T47D (cell line): ENCODE measurements at regions not wholly inside any gene's neighbourhood (a gene's known extent, or its start where the extent isn't known, plus 50 kb on each side); places are given as distances from the start of the nearest gene placed in this dataset.

ENCODE experiments used
- DNase-seq, 2 experiments: peaks; one replicate each; pipeline versions ENCODE4 v3.0.0 to v3.0.0-alpha.2; 2011 to 2012; ENCODE audit warnings: low read depth in 1 of 2, low spot score in 1 of 2
- JUND ChIP-seq: IDR thresholded peaks from 2 replicates; pipeline ENCODE4 v1.6.1; 2012; ENCODE audit warnings: low read depth
- in situ Hi-C: cut with HindIII; loops from 2 replicates; pipeline ENCODE4 v1.10.0; 2016; ENCODE audit warnings: low sequenced_read_pairs, low pct_unique_long_range_greater_than_20kb

DNA sequence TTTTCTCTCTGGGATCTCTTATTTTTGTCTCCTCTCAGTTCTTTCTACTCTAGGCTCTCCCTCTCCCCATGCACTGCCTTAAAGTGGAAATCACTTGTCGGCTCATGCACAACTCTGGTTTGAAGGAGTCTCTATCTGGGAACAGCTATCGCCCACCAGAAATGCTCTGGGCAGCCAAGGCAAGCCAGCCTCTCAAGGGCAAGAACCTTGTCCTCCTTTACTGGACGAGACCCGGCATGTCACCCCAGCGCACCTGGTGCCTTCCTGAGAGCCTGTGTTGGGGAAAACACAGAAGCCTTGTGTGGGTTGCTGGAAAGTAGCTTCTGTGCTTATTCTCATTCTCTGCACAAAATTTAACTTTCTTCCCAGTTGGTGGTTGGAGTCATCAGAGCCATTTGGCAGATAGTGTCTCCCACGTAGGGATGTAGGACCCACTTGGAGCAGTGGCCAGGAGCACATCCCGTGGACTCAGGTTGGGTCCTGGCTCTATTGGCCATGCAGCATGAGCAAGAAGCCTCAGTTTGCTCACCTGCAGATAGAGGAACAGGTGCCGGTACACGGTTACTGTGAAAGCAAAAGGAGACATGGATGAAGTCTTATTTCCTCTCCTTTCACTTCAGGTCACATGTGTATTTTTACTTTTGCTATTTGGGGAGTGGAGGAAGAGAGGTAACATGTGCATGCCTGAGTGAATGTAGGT lies 165.3 kb downstream of the IRX2 start:
- no peak for DNase-seq
- in situ Hi-C loops = no loop called here
- no peak for TF ChIP-seq JUND

DNA sequence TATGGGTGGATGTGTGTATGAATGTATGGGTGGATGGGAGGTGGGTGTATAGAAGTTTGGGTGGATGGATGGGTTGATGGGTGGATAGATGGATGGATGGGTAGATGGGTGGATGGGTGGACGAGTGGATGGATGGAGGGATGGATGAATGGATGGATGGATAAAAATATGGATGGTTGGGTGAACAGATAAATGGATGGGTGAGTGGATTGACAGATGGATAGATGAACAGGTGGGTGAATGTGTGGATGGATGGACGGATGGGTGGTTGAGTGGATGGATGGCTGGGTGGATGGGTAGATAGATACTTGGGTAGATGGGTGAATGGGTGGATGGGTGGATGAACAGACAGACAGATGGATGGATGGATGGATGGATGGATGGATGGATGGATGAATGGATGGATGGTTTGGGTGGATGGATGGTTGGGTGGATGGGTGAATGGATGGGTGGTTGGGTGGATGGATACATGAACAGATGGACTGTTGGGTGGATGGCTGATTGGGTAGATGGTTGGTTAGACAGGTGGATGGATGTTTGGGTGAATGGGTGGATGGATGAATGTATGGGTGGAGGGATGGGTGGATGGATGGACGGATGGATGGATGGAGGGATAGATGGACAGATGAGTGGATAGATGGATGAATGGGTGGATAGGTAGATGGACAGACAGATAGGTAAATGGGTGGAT lies 166.8 kb downstream of the IRX2 start:
- in situ Hi-C loops = no loop called here
- no peak for TF ChIP-seq JUND
- DNase-seq = no peak

DNA sequence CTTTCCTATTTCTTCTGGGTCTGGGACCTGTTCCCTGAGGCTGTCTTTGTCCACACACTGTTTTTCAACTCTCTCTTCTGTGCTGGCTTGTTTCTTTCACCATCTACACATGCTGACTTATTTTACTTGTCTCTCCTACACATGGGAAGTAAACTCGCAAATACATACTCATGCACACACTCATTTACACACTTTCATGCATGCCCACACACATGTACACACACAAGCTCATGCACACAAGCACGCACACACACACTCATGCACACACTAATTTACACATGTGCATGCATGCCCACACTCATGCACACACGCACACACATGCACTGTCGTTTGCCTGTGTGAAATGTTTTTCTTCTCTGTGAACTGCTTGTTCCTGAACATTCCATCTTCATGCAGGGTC lies 169.0 kb downstream of the IRX2 start:
- no peak for DNase-seq
- in situ Hi-C loops = no loop called here
- TF ChIP-seq JUND = no peak

DNA sequence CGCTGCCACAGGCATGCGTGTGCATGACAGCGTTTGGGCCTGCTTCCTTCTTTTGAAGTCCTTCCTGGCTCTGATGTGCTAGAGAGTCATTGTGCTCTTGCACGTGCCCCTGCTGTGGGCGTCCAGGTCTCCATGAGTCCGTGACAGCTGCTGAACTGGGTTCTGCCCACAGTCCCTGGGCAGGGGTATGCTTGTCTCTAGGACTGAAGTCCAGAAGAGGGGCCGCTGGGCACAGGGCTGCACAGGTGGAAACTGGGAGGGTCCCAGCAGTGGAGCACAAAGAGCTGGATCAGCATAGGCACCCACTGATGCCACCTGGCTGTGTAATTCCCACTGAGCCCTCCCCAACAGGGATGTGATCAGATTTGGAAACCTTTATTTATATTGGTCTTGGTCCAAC lies 169.4 kb downstream of the IRX2 start:
- DNase-seq = no peak
- in situ Hi-C loops = no loop called here
- TF ChIP-seq JUND = no peak

DNA sequence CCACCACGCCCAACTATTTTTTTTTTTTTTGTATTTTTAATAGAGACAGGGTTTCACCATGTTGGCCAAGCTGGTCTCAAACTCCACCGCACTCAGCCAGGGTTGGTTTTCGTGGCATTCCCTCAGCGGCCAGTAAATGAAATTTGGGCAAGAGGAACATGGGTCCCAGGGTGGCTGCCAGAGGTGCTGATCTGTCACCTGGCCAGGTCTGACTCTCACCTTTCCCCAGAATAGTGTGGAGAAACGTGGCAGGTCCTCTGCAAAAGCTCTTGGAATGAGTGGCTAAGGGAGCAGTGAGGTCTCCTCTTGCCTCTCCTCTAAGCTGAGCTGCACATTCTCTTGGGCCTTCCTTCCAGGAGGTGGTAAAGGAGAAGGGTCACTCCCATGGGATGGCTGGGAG lies 170.1 kb downstream of the IRX2 start:
- in situ Hi-C loops = no loop called here
- no peak for DNase-seq
- TF ChIP-seq JUND = no peak

DNA sequence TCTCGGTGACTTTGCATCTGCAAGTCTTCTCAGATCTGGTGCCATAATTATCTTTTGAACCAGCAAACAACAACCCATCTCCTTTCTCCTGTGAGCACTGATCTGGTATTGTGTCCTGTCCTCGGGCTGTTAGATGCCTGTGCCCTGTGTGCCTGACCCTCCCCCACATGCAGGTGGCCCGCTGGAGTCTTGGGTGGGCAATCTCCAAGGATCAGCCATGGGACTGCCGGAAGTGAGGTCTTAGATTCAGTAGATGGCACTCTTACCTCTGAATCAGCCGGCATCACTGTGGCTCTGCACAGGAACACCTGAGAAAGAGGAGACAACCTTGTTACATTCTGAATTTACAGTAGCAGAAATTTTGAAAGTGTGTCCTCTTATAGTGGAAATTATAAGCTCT lies 172.4 kb downstream of the IRX2 start:
- DNase-seq = no peak
- in situ Hi-C loops = no loop called here
- no peak for TF ChIP-seq JUND

DNA sequence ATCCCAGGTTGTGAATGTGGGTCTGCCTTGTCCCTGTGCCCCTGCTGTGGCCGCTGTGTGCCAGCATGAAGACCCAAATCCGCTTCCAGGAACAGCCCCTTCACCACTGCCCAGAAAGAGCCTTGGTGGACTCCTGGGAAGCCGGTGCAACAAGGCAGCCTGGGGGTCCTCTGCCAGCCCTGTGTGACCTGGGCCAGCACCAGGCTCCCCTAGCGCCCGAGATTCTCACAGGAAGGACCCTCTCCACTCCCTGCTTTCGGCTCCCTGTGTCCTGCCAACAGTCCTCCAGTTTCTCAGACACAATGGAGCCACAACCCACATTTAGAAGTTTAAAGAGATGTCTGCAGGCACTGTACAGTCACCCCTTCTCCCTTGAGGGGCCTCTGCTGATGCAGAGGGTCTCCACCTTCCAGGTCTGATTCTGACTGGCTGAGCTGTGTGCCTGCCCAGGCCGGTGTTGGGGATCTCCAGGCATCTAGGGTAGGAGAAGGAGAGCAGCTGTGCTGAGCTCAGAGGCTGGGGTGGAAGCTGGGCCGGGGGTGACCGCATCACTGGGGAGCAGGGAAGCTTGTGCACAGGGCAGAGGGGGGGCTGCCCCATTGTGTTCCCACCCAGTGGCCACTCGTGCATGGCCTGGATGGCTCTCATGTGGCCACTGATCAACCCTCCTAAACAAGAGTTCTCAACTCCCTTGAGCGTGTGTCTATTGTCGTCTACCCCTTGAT lies 174.0 kb downstream of the IRX2 start:
- TF ChIP-seq JUND = no peak
- no peak for DNase-seq
- in situ Hi-C loops = no loop called here

DNA sequence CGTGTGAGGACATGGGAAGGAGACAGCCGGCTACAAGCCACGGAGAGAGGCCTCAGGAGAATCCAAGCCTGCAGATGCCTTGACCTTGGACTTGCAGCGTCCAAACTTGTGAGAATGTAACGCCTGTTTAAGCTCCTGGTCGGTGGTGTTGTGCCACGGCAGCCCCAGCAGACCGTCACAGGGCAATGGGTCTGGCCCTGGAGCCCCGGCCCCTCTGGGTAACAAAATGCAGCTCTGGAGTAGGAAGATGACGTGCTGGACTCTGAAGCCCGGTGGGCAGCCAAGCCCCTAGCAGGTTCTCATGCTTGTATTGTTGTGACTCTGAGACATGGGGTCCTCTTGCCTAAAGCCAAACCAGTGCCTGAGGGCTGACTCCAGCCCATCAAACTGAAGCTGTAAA lies 174.7 kb downstream of the IRX2 start:
- no peak for TF ChIP-seq JUND
- in situ Hi-C loops = no loop called here
- DNase-seq = no peak

DNA sequence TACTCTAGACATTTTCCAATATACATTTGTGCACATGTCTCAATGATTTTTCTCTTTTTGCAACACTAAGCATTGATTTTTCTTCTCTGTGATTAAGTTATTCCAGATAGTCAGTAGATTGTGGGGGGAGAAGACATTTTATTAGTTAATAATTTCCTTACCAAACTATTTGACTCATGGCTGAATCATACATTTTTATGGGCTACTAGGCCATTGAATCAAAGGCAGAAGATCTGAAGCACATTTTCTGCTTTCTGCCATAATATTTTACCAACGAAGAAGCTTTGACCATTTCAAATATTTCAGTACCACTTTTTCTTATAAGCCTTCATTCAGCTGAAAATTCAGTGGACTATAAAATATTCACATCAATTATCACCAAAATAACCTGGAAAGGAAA lies 175.6 kb downstream of the IRX2 start:
- TF ChIP-seq JUND = no peak
- in situ Hi-C loops = no loop called here
- no peak for DNase-seq

DNA sequence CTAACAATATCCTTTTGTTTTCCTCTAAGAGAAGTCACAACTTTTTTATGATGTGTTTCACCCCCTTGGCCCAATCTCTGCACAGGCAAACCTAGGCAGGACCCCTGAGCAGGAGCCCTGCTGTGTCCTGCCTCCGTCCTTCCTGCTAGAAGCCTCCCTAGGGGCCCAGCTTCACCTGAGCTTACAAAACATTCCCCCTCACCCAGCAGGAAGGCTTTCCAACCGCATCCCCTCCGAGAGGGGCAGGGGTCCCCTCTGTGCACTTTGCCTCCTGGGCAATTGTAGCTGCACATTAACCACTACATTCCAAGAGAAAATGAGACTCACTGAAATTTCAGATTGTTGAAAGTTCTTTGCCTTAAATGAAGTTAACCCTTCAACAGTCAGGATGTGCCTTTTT lies 176.2 kb downstream of the IRX2 start:
- DNase-seq = no peak
- no peak for TF ChIP-seq JUND
- in situ Hi-C loops = no loop called here

DNA sequence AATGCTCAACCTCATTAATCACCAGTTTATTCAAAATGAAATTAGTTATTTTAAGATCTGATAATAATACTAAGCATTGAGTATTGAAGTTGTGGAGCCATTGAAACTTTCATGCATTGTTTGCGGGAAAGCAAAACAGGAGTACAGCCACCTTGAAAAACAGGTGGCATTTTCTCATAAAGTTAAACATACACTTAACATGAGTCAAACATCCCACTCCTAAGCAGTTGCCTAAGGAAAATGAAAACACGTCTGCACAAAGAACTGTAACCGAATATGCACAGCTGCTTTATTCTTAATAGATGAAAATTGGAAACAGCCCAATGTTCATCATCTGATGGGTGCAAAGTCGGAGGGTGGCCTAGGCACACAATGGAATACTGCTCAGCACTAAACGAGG lies 177.3 kb downstream of the IRX2 start:
- in situ Hi-C loops = no loop called here
- no peak for DNase-seq
- TF ChIP-seq JUND = no peak

DNA sequence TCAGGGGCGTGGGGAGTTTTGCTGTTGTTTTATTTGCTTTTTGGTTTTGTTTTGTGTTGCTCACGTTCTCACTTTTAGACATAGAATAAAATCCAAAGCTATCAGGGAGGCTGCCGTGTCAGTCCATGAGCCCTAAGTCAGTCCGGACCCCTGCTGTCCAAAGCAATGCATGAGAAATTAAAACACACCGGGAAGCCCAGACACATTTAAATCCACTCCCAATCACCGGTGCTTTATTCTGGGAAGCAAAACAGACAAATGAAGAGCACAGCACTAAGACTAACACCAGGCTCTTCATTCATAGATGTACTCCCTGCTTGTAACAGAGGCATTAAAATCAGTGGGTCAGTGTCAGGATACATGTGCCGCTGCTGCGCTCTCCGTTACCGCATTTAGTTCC lies 180.9 kb downstream of the IRX2 start:
- TF ChIP-seq JUND = no peak
- no peak for DNase-seq
- in situ Hi-C loops = no loop called here
